Liver (tissue), 3 donors: ENCODE measurements at regions not wholly inside any gene's neighbourhood (a gene's known extent, or its start where the extent isn't known, plus 50 kb on each side); places are given as distances from the start of the nearest gene placed in this dataset.

Experiments used
- JUND ChIP-seq, 2 donors: IDR thresholded peaks; 2 replicates each; pipeline ENCODE4 v1.6.1; 2016; ENCODE audit warnings: antibody characterized with exemption in 2 of 2
- MAX ChIP-seq: IDR thresholded peaks from 2 replicates; pipeline ENCODE4 v1.6.1; 2016; ENCODE audit warnings: antibody characterized with exemption
- RXRA ChIP-seq, 2 donors: IDR thresholded peaks; 2 replicates each; pipeline ENCODE4 v1.6.1; 2017 to 2018; ENCODE audit warnings: antibody characterized with exemption in 2 of 2, mild to moderate bottlenecking in 1 of 2
- SP1 ChIP-seq: IDR thresholded peaks from 2 replicates; pipeline ENCODE4 v1.6.1; 2018; ENCODE audit warnings: antibody characterized with exemption, mild to moderate bottlenecking
- TAF1 ChIP-seq: conservative IDR thresholded peaks from 2 replicates; pipeline ENCODE4 v1.6.1; 2016; ENCODE audit warnings: antibody characterized with exemption, mild to moderate bottlenecking
- YY1 ChIP-seq: IDR thresholded peaks from 2 replicates; pipeline ENCODE4 v1.6.1; 2016; ENCODE audit warnings: antibody characterized with exemption, mild to moderate bottlenecking
- TF ChIP-seq, protein P1 (sequence below): fragments of 150-350 bp; IDR thresholded peaks from 2 replicates; pipeline ENCODE4 v1.5.1; 2017; ENCODE audit warnings: improper control_type of control experiment, low read depth, low read length; ENCODE audit not compliant: missing input control
- TF ChIP-seq, protein P2 (sequence below): IDR thresholded peaks from 2 replicates; pipeline ENCODE4 v1.6.1; 2016; ENCODE audit warnings: antibody characterized with exemption, mild to moderate bottlenecking
- donor health status: healthy.
- donor health status: healthy.

DNA sequence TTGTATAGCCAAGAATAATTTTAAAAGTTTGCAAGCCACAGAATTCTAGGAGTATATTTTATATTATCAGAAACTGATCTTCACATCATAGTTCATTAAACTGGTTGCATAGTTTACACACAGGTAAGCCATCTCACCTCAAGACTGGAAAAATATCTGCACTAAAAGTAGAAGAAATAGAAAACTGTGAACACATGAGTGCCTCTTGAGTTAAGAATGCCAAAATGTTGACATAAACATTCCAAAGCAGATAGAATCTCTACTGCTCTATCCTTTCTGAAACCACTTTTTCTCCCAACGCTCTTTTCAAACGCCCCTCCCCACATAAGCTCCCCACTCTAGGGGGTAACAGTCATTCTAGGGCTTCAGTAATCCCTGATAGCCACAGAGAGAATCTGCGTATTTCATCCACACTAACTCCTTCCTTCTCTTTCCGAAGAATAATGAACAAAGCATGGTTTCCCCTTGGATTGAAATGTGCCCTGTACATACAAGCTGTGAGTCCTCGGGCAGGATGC lies 201.5 kb downstream of the IRS2 start:
- TF ChIP-seq SP1, result no peak
- TF ChIP-seq, protein P1, sequence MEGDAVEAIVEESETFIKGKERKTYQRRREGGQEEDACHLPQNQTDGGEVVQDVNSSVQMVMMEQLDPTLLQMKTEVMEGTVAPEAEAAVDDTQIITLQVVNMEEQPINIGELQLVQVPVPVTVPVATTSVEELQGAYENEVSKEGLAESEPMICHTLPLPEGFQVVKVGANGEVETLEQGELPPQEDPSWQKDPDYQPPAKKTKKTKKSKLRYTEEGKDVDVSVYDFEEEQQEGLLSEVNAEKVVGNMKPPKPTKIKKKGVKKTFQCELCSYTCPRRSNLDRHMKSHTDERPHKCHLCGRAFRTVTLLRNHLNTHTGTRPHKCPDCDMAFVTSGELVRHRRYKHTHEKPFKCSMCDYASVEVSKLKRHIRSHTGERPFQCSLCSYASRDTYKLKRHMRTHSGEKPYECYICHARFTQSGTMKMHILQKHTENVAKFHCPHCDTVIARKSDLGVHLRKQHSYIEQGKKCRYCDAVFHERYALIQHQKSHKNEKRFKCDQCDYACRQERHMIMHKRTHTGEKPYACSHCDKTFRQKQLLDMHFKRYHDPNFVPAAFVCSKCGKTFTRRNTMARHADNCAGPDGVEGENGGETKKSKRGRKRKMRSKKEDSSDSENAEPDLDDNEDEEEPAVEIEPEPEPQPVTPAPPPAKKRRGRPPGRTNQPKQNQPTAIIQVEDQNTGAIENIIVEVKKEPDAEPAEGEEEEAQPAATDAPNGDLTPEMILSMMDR, result no peak
- TF ChIP-seq MAX, result no peak
- TF ChIP-seq, protein P2, sequence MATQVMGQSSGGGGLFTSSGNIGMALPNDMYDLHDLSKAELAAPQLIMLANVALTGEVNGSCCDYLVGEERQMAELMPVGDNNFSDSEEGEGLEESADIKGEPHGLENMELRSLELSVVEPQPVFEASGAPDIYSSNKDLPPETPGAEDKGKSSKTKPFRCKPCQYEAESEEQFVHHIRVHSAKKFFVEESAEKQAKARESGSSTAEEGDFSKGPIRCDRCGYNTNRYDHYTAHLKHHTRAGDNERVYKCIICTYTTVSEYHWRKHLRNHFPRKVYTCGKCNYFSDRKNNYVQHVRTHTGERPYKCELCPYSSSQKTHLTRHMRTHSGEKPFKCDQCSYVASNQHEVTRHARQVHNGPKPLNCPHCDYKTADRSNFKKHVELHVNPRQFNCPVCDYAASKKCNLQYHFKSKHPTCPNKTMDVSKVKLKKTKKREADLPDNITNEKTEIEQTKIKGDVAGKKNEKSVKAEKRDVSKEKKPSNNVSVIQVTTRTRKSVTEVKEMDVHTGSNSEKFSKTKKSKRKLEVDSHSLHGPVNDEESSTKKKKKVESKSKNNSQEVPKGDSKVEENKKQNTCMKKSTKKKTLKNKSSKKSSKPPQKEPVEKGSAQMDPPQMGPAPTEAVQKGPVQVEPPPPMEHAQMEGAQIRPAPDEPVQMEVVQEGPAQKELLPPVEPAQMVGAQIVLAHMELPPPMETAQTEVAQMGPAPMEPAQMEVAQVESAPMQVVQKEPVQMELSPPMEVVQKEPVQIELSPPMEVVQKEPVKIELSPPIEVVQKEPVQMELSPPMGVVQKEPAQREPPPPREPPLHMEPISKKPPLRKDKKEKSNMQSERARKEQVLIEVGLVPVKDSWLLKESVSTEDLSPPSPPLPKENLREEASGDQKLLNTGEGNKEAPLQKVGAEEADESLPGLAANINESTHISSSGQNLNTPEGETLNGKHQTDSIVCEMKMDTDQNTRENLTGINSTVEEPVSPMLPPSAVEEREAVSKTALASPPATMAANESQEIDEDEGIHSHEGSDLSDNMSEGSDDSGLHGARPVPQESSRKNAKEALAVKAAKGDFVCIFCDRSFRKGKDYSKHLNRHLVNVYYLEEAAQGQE, result no peak
- TF ChIP-seq TAF1, result no peak
- no peak for TF ChIP-seq YY1
- TF ChIP-seq RXRA (IDR thresholded peaks at IDR 0.05), result no peak
- no peak for TF ChIP-seq JUND (IDR thresholded peaks at IDR 0.05)
